ENCODE measurements at regions not wholly inside any gene's neighbourhood (a gene's known extent, or its start where the extent isn't known, plus 50 kb on each side); places are given as distances from the start of the nearest gene placed in this dataset.
"Not testable (repeated sequence)": the region's sequence is repeated elsewhere in the genome, so short reads cannot be mapped to it uniquely, and the experiment has no call there.

DNA sequence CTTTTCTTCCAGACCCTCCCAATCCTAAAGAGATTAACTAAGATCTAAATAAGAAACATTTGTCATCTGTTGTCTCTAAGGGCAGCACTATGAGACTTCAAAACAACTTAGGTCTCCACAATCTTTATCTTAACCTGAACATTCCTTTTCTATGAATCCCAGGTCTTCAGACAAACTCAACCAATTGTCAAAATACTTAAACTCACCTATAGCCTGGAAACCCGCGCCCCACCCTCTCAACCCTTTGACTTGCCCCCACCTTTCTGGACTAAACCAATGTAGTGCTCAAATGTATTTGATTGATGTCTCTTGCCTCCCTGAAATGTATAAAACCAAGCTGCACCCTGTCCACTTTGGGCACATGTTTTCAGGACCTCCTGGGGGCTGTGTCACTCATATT, 76.5 kb upstream of the DMRT1 start:
- DNase-seq (ENCODE audit: low spot score), result no peak
- in situ Hi-C loops (cut with MboI; ENCODE audit: low pct_unique_long_range_greater_than_20kb, low sequenced_read_pairs, unreplicated experiment), result loop anchor here (10.0 kb wide), 1 partner anchor 150 kb away; no protein-coding TSS in a partner anchor
- TF ChIP-seq, protein P1, sequence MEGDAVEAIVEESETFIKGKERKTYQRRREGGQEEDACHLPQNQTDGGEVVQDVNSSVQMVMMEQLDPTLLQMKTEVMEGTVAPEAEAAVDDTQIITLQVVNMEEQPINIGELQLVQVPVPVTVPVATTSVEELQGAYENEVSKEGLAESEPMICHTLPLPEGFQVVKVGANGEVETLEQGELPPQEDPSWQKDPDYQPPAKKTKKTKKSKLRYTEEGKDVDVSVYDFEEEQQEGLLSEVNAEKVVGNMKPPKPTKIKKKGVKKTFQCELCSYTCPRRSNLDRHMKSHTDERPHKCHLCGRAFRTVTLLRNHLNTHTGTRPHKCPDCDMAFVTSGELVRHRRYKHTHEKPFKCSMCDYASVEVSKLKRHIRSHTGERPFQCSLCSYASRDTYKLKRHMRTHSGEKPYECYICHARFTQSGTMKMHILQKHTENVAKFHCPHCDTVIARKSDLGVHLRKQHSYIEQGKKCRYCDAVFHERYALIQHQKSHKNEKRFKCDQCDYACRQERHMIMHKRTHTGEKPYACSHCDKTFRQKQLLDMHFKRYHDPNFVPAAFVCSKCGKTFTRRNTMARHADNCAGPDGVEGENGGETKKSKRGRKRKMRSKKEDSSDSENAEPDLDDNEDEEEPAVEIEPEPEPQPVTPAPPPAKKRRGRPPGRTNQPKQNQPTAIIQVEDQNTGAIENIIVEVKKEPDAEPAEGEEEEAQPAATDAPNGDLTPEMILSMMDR (IDR thresholded peaks at IDR 0.05; ENCODE audit: extremely low read depth, insufficient read depth, missing control alignments), result no peak

DNA sequence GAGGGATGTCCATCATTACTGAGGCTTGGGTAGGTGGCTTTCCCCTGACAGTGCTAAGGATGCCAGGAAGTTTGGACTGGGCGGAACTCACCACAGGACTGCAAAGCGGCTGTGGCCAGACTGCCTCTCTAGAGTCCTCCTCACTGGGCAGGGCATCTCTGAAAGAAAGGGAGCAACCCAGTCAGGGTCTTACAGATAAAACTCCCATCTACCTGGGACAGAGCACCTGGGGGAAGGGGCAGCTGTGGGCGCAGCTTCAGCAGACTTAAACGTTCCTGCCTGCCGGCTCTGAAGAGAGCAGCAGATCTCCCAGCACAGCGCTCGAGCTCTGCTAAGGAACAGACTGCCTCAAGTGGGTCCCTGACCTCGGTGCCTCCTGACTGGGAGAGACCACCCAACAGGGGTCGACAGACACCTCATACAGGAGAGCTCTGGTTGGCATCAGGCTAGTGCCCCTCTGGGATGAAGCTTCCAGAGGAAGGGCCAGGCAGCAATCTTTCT, 74.4 kb upstream of the DMRT1 start:
- DNase-seq (ENCODE audit: low spot score), result not testable (repeated sequence)
- in situ Hi-C loops (cut with MboI; ENCODE audit: low pct_unique_long_range_greater_than_20kb, low sequenced_read_pairs, unreplicated experiment), result loop anchor here (10.0 kb wide), 1 partner anchor 152 kb away; no protein-coding TSS in a partner anchor

DNA sequence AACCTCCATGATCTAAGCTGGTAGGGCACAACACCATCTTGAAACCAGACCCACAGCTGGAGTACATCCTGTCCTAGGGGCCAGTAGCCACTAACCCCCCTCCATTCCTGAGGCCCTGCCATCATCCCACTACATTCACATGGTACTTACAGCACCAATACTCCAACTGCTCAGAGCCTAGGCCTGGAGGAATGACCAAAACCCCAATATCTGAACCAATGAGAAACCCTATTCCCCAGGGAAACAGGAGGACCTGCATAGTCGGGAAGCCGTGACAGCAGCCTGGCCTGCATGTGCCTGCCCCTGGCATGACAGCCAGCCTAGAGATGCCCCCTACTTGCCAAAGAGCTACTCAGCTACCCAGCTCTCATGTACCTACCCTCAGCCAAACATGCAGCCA, 65.4 kb upstream of the DMRT1 start:
- no peak for DNase-seq (ENCODE audit: low spot score)
- TF ChIP-seq, protein P1 (IDR thresholded peaks at IDR 0.05; ENCODE audit: extremely low read depth, insufficient read depth, missing control alignments), result no peak
- in situ Hi-C loops (cut with MboI; ENCODE audit: low pct_unique_long_range_greater_than_20kb, low sequenced_read_pairs, unreplicated experiment), result no loop called here

DNA sequence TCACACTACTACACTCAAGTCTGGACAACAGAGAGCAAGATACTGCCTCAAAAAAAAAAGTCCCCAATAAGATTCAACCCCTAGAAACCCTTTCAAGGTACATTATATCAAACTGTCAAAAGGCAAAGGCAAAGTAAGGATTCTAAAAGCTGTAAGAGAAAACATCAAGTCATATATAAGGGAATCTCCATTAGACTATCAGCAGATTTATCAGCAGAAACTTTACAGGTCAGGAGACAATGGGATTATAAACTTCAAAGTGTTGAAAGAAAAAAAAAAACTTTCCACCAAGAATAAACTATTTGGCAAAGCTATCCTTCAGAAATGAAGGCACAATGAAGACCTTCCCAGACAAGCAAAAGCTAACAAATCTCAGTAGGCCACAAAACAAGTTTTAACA, 63.5 kb upstream of the DMRT1 start:
- in situ Hi-C loops (cut with MboI; ENCODE audit: low pct_unique_long_range_greater_than_20kb, low sequenced_read_pairs, unreplicated experiment), result no loop called here
- TF ChIP-seq, protein P1 (IDR thresholded peaks at IDR 0.05; ENCODE audit: extremely low read depth, insufficient read depth, missing control alignments), result no peak
- DNase-seq (ENCODE audit: low spot score), result no peak

DNA sequence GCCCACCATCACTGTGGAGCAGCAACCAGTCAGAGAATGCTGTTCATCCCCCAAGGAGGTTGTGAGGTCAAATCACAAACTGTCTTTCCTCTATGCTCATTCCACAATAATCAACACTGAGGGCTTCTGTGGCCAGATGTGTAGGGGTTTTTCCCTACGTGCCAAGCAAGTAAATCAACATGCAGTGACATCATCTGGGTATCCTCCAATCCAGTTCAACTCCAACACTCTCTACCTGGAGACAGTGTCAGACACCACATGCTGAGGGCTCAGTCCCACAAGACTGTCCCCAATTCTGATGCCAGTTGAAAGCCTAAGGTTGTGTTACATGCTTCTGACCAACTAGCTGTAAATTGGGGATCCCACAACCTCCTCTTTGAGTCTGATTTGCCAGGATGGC, 57.3 kb upstream of the DMRT1 start:
- TF ChIP-seq, protein P1 (IDR thresholded peaks at IDR 0.05; ENCODE audit: extremely low read depth, insufficient read depth, missing control alignments), result no peak
- in situ Hi-C loops (cut with MboI; ENCODE audit: low pct_unique_long_range_greater_than_20kb, low sequenced_read_pairs, unreplicated experiment), result no loop called here
- DNase-seq (ENCODE audit: low spot score), result no peak

DNA sequence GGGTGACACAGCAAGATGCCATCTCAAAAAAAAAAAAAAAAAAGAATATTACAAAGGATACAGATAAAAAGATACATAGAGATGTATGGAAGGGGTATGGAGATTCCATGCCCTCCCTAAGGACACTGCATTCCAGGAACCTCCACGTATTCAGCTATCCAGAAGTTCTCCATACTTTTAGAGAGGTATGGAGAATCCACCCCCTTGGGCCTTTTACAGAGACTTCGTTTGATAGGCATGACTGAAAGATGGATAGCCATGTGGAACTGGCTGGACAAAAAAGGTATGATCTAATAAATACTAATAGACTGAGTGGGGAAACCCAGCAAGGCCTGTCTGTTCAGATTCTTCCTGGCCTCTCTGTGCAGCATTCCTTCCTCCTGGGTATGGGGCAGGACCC, 56.6 kb upstream of the DMRT1 start:
- TF ChIP-seq, protein P1 (IDR thresholded peaks at IDR 0.05; ENCODE audit: extremely low read depth, insufficient read depth, missing control alignments), result no peak
- in situ Hi-C loops (cut with MboI; ENCODE audit: low pct_unique_long_range_greater_than_20kb, low sequenced_read_pairs, unreplicated experiment), result no loop called here
- DNase-seq (ENCODE audit: low spot score), result no peak

DNA sequence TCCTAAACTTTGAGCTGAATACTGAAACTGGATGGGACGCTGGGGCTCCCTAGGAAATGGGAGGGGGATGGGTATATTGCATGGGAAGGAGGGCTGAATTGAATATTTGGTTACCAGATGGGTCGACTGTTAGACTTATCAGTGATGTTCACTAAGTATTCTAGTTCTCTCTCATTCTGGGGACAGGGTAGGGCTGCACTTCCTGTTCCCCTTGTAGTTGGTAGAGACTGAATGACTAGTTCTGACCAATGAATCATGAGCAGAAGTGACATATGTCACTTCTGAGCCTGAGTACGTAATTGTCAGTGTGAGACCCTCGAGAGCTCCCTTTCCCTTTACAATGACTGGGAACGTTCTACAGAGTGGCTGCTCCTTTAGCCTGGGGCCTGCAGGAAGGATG, 55.5 kb upstream of the DMRT1 start:
- in situ Hi-C loops (cut with MboI; ENCODE audit: low pct_unique_long_range_greater_than_20kb, low sequenced_read_pairs, unreplicated experiment), result no loop called here
- TF ChIP-seq, protein P1 (IDR thresholded peaks at IDR 0.05; ENCODE audit: extremely low read depth, insufficient read depth, missing control alignments), result no peak
- DNase-seq (ENCODE audit: low spot score), result no peak
